PC-9 (cell line): ENCODE measurements at regions not wholly inside any gene's neighbourhood (a gene's known extent, or its start where the extent isn't known, plus 50 kb on each side); places are given as distances from the start of the nearest gene placed in this dataset.

Experiments used
- BruUV-seq: library from RNA; stranded (reverse); fragments of 400-500 nt; replicated peaks from 2 replicates; lab custom pipeline; 2021; lab: Mats Ljungman, UMichigan
- CTCF ChIA-PET: fragments of 300-600 bp; sonication (Branson Sonifier 250); formaldehyde crosslinking; loops from one replicate; lab custom pipeline; 2022; ENCODE audit warnings: antibody characterized with exemption; lab: Charles Lee
- POLR2A ChIA-PET: fragments of 300-600 bp; sonication (Branson Sonifier 250); formaldehyde crosslinking; loops from one replicate; lab custom pipeline; 2022; ENCODE audit warnings: antibody characterized with exemption; ENCODE audit not compliant: unreplicated experiment; lab: Charles Lee
- DNase-seq, 2 experiments: peaks; one replicate each; pipeline versions ENCODE4 v3.0.0 to v3.0.0-alpha.2; 2015 to 2022; ENCODE audit warnings: mixed read lengths in 1 of 2
- H2AFZ ChIP-seq: fragments of 200-600 bp; sonication (generic); 2 replicates; pipeline ENCODE4 v1.8.1; 2017; ENCODE audit warnings: antibody characterized with exemption
- H3F3A ChIP-seq: fragments of 200-600 bp; sonication (generic); 2 replicates; pipeline ENCODE4 v1.8.1; 2017; ENCODE audit warnings: antibody characterized with exemption, mild to moderate bottlenecking, low read depth; ENCODE audit not compliant: insufficient read depth
- H3K27ac ChIP-seq: fragments of 200-600 bp; sonication (generic); 2 replicates; pipeline ENCODE4 v1.6.1; 2016; ENCODE audit warnings: mixed run types
- H3K27me3 ChIP-seq: fragments of 200-600 bp; sonication (generic); 2 replicates; pipeline ENCODE4 v1.6.1; 2016; ENCODE audit warnings: low read depth, mixed run types; ENCODE audit not compliant: insufficient read depth
- H3K36me3 ChIP-seq: fragments of 200-600 bp; sonication (generic); 2 replicates; pipeline ENCODE4 v1.6.1; 2016; ENCODE audit warnings: low read depth, mixed run types
- H3K4me1 ChIP-seq: fragments of 200-600 bp; sonication (generic); replicated peaks from 2 replicates; pipeline ENCODE4 v1.6.1; 2016; ENCODE audit warnings: mixed run types; ENCODE audit not compliant: insufficient read depth
- H3K4me2 ChIP-seq: fragments of 200-600 bp; sonication (generic); 2 replicates; pipeline ENCODE4 v1.6.1; 2017; ENCODE audit warnings: mixed run types
- H3K4me3 ChIP-seq: fragments of 200-600 bp; sonication (generic); 2 replicates; pipeline ENCODE4 v1.6.1; 2016; ENCODE audit warnings: mixed run types
- H3K79me2 ChIP-seq: fragments of 200-600 bp; sonication (generic); 2 replicates; pipeline ENCODE4 v1.6.1; 2017; ENCODE audit warnings: low read depth, mixed run types
- H3K9me2 ChIP-seq: fragments of 200-600 bp; sonication (generic); 2 replicates; pipeline ENCODE4 v1.8.1; 2017; ENCODE audit warnings: mild to moderate bottlenecking; ENCODE audit not compliant: insufficient read depth
- H3K9me3 ChIP-seq: fragments of 200-600 bp; sonication (generic); 2 replicates; pipeline ENCODE4 v1.8.1; 2016; ENCODE audit warnings: low read depth; ENCODE audit not compliant: insufficient read depth
- H4K20me1 ChIP-seq: fragments of 200-600 bp; sonication (generic); 2 replicates; pipeline ENCODE4 v1.8.1; 2017; ENCODE audit not compliant: insufficient read depth
- EZH2 ChIP-seq: fragments of 200-600 bp; sonication (generic); IDR thresholded peaks from 2 replicates; pipeline ENCODE4 v1.8.0; 2017; ENCODE audit warnings: antibody characterized with exemption, low read depth
- intact Hi-C: fragments of 100-400 bp; cut with micrococcal nuclease; formaldehyde crosslinking; loops from one replicate; pipeline ENCODE4 v1.10.0; 2022; ENCODE audit not compliant: unreplicated experiment
- TF ChIP-seq, protein P1 (sequence below): fragments of 200-600 bp; sonication (generic); conservative IDR thresholded peaks from 2 replicates; pipeline ENCODE4 v1.6.1; 2017; ENCODE audit warnings: mixed run types, antibody characterized with exemption, mild to moderate bottlenecking, moderate library complexity

DNA sequence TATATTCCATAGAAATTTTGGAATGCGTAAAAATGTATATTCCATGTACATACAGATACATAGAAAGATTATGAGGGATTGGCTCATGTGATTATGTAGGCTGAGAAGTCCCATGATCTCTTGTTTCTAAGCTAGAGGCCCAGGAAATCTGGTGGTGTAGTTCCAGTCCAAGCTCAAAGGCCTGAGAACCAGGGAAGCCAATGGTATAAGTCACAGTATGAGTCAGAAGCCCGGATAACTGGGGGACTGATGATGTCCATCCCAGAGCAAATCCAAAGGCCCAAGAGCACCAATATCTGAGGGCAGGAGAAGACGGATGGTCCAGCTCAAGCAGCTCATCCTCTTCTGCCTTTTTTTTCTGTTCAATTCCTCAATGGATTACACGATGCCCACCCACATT is 385.0 kb upstream of the KLHL29 start:
- DNase-seq: no peak
- no peaks in the 10 kb centered on the region for H3K4me1 ChIP-seq

DNA sequence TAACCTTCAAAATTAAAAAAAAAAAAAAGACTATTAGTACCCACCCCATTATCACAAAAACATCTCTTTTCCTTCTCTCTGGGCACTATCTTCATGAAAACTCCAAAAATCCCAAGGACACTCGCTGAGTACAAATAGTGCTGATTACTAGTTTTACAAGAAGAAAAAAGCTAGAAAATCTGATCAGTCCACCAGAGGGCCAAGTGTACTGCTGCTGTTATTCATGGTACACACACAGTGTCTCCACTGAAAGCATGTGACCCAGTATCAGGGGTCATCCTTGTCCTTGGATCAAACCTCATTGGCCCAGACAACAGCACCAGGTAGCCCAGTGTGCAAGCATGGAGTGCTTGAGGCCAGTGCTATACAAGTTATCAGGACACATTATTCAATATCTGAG is 382.7 kb upstream of the KLHL29 start:
- Histone ChIP-seq H3K4me3 (no peak overlapping the region), H3K9me2 (no peaks in the 10 kb centered on the region), H3K4me2 (no peak overlapping the region), H3K27ac (no peak overlapping the region), H3F3A (no peaks in the 10 kb centered on the region), H2AFZ (no peak overlapping the region), H3K9me3 (no peaks in the 10 kb centered on the region), H4K20me1 (no peaks in the 10 kb centered on the region), H3K36me3 (no peaks in the 10 kb centered on the region), H3K27me3 (no peaks in the 10 kb centered on the region), H3K79me2 (no peaks in the 10 kb centered on the region), H3K4me1 (no peaks in the 10 kb centered on the region)
- CTCF ChIA-PET: no interaction called here
- intact Hi-C loops: no loop called here
- POLR2A ChIA-PET: no interaction called here
- no peak for TF ChIP-seq EZH2
- TF ChIP-seq, protein P1, sequence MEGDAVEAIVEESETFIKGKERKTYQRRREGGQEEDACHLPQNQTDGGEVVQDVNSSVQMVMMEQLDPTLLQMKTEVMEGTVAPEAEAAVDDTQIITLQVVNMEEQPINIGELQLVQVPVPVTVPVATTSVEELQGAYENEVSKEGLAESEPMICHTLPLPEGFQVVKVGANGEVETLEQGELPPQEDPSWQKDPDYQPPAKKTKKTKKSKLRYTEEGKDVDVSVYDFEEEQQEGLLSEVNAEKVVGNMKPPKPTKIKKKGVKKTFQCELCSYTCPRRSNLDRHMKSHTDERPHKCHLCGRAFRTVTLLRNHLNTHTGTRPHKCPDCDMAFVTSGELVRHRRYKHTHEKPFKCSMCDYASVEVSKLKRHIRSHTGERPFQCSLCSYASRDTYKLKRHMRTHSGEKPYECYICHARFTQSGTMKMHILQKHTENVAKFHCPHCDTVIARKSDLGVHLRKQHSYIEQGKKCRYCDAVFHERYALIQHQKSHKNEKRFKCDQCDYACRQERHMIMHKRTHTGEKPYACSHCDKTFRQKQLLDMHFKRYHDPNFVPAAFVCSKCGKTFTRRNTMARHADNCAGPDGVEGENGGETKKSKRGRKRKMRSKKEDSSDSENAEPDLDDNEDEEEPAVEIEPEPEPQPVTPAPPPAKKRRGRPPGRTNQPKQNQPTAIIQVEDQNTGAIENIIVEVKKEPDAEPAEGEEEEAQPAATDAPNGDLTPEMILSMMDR: no peak
- BruUV-seq: no TSS peak
- DNase-seq: no peak

More for the DNA sequence above, 385.0 kb upstream of the KLHL29 start:
- no peak for TF ChIP-seq EZH2
- TF ChIP-seq, protein P1: no peak
- Histone ChIP-seq H3K9me3 (no peaks in the 10 kb centered on the region), H3K27me3 (no peaks in the 10 kb centered on the region), H4K20me1 (no peaks in the 10 kb centered on the region), H3F3A (no peaks in the 10 kb centered on the region), H2AFZ (no peak overlapping the region), H3K4me2 (no peak overlapping the region), H3K9me2 (no peaks in the 10 kb centered on the region), H3K36me3 (no peaks in the 10 kb centered on the region), H3K27ac (no peak overlapping the region), H3K79me2 (no peaks in the 10 kb centered on the region), H3K4me3 (no peak overlapping the region)
- BruUV-seq: no TSS peak
- POLR2A ChIA-PET: no interaction called here
- CTCF ChIA-PET: no interaction called here
- intact Hi-C loops: no loop called here

DNA sequence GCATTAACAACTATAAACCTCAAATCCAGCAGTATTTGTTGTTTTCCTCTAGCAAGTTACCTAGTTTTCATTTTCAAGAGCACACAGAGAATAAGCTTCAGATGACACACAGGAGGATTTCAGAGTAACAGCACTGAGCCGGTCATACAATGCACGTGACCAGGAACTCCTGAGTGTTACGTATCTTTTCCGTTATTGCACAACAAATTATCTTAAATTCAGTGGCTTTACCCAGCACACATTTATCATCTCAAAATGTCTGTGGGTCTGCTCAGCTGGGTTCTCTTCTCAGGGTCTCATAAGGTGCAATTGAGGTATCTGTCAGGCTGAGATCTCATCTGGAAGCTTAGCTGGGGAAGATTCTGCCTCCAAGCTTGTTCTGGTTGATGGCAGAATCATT is 379.5 kb upstream of the KLHL29 start:
- DNase-seq: no peak
- Histone ChIP-seq H3K4me3 (no peak overlapping the region), H3K9me2 (no peaks in the 10 kb centered on the region), H3K4me1 (no peaks in the 10 kb centered on the region), H3K27me3 (peaks cover 8% of the 10 kb centered on the region; the same call in 1 of the 2 replicates), H3K4me2 (no peak overlapping the region), H4K20me1 (no peaks in the 10 kb centered on the region), H2AFZ (no peak overlapping the region), H3F3A (no peaks in the 10 kb centered on the region), H3K27ac (no peak overlapping the region), H3K79me2 (no peaks in the 10 kb centered on the region), H3K9me3 (no peaks in the 10 kb centered on the region), H3K36me3 (no peaks in the 10 kb centered on the region)
- ChIA-PET CTCF (no interaction called here), POLR2A (no interaction called here)
- TF ChIP-seq, protein P1: no peak
- BruUV-seq: no TSS peak
- intact Hi-C loops: no loop called here
